Mesothelial cell of epicardium (in vitro differentiated cells): ENCODE measurements at regions not wholly inside any gene's neighbourhood (a gene's known extent, or its start where the extent isn't known, plus 50 kb on each side); places are given as distances from the start of the nearest gene placed in this dataset.
"Not testable (repeated sequence)": the region's sequence is repeated elsewhere in the genome, so short reads cannot be mapped to it uniquely, and the experiment has no call there.

Experiments used
- DNase-seq, 2 experiments: peaks; one replicate each; pipeline ENCODE4 v3.0.0; 2021; ENCODE audit warnings: low spot score in 2 of 2; ENCODE audit not compliant: unreplicated experiment in 2 of 2
- H3K27ac Mint-ChIP-seq: 2 replicates; pipeline ENCODE4 v1.8.0; 2021; ENCODE audit warnings: mixed read lengths
- H3K27me3 Mint-ChIP-seq: 2 replicates; pipeline ENCODE4 v1.8.0; 2021; ENCODE audit warnings: low read depth, mixed read lengths
- H3K36me3 Mint-ChIP-seq: 2 replicates; pipeline ENCODE4 v1.8.0; 2021; ENCODE audit warnings: mixed read lengths
- H3K4me1 Mint-ChIP-seq: 2 replicates; pipeline ENCODE4 v1.8.0; 2021; ENCODE audit warnings: mixed read lengths
- H3K4me3 Mint-ChIP-seq: 2 replicates; pipeline ENCODE4 v1.8.0; 2021; ENCODE audit warnings: mild to moderate bottlenecking, moderate library complexity, mixed read lengths
- H3K9me3 Mint-ChIP-seq: 2 replicates; pipeline ENCODE4 v1.8.0; 2021; ENCODE audit warnings: mixed read lengths
- TF ChIP-seq, protein P1 (sequence below): fragments of 200-600 bp; sonication (generic); IDR thresholded peaks from one replicate; pipeline ENCODE4 v1.5.0; 2021; ENCODE audit warnings: antibody characterized with exemption; ENCODE audit not compliant: unreplicated experiment

DNA sequence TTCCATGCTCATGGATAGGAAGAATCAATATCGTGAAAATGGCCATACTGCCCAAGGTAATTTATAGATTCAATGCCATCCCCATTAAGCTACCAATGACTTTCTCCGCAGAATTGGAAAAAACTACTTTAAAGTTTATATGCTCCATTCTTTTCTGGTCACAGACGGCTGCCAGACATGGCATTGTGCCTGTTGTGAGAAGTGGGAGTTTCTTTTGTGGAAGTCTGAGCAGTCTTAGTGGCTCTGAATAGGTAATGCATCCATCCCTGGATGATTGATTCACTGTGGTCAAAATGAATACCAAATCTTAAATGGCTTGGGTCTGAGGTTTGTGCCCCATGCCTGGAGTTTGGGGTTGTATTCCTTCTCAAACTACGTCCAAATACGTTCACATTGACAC is 274.5 kb upstream of the AZI2 start:
- Mint-ChIP-seq H3K27me3 (peaks cover 12% of the 10 kb centered on the region), H3K9me3 (peaks cover 12% of the 10 kb centered on the region), H3K4me1 (no peaks in the 10 kb centered on the region), H3K4me3 (no peak overlapping the region), H3K36me3 (no peaks in the 10 kb centered on the region), H3K27ac (no peak overlapping the region)
- no peak for DNase-seq
- TF ChIP-seq, protein P1, sequence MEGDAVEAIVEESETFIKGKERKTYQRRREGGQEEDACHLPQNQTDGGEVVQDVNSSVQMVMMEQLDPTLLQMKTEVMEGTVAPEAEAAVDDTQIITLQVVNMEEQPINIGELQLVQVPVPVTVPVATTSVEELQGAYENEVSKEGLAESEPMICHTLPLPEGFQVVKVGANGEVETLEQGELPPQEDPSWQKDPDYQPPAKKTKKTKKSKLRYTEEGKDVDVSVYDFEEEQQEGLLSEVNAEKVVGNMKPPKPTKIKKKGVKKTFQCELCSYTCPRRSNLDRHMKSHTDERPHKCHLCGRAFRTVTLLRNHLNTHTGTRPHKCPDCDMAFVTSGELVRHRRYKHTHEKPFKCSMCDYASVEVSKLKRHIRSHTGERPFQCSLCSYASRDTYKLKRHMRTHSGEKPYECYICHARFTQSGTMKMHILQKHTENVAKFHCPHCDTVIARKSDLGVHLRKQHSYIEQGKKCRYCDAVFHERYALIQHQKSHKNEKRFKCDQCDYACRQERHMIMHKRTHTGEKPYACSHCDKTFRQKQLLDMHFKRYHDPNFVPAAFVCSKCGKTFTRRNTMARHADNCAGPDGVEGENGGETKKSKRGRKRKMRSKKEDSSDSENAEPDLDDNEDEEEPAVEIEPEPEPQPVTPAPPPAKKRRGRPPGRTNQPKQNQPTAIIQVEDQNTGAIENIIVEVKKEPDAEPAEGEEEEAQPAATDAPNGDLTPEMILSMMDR, result no peak

GRCh38 chr3:28624084-28624483 is 275.5 kb upstream of the AZI2 start:
- TF ChIP-seq, protein P1, result no peak
- DNase-seq, result no peak
- Mint-ChIP-seq H3K27ac (no peak overlapping the region), H3K27me3 (peaks cover 12% of the 10 kb centered on the region), H3K4me1 (no peaks in the 10 kb centered on the region), H3K9me3 (peaks cover 12% of the 10 kb centered on the region), H3K36me3 (no peaks in the 10 kb centered on the region), H3K4me3 (no peak overlapping the region)

GRCh38 chr3:28627843-28628242 is 279.2 kb upstream of the AZI2 start:
- not testable (repeated sequence) for H3K27ac Mint-ChIP-seq, H3K4me3 Mint-ChIP-seq, H3K27me3 Mint-ChIP-seq, H3K36me3 Mint-ChIP-seq, DNase-seq, H3K4me1 Mint-ChIP-seq, H3K9me3 Mint-ChIP-seq

DNA sequence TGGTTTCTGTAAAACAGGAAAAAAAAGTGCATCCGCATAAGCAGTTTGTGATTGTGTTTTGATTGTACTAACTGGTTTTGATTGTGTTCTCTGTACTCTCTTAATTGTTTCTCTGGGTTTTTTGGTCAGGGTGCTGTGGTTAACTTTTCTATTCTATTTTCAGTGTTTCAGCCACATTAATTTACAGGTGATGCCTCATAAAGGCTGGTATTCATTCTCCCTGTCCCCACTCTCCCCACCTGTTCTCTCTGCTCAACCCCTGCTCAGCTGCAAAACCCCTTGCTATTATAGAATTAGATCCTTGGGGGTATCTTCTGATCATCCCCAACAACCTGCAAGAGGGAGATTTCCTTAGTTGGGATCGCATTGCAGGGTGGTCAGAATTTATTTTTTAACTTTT is 285.4 kb upstream of the AZI2 start:
- no peak for DNase-seq
- Mint-ChIP-seq H3K9me3 (no peaks in the 10 kb centered on the region), H3K4me1 (no peaks in the 10 kb centered on the region), H3K4me3 (no peak overlapping the region), H3K27me3 (no peaks in the 10 kb centered on the region), H3K27ac (no peak overlapping the region), H3K36me3 (no peaks in the 10 kb centered on the region)
- TF ChIP-seq, protein P1, result no peak

DNA sequence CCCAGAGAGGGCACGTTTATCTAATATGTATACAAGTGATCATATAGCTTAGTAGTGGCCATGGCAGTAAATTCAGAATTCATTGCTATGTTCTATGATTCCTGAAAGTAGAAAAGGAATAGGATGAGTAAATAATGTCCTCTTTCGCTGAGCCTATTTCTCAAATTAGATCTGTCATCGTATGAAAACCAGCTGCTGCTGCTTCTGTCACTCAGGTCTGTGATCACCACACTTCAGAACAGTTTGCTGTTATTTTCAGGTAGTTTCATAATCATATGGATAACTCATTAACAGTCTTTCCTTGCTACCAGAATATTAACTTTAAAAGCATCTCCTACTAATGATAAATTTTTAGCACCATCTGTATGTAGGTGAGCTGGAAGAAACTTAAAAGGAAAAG is 289.1 kb upstream of the AZI2 start:
- DNase-seq, result no peak
- H3K36me3 Mint-ChIP-seq, result no peaks in the 10 kb centered on the region
- no peak overlapping the region for H3K4me3 Mint-ChIP-seq
- TF ChIP-seq, protein P1, result no peak
- no peaks in the 10 kb centered on the region for H3K9me3 Mint-ChIP-seq
- H3K27ac Mint-ChIP-seq, result no peak overlapping the region
- H3K27me3 Mint-ChIP-seq, result no peaks in the 10 kb centered on the region
- no peaks in the 10 kb centered on the region for H3K4me1 Mint-ChIP-seq

DNA sequence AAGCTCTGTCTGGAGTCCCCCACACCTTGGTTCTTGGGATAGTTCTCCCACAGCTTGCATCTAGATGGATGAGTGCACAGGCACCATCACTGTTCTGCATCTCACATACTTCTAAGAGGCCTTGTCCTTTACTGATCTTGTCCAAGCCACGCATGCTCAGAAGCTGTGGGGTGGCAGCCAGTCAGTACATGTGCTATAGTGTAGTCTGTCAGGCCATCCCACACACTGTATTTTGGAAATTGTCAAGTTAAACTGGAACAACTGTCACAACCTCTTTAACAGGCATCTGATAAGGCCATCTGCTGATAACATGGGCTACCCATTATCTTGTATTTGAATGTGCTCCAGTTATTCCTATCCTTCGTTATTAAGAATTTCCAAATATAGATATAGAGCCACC is 296.5 kb upstream of the AZI2 start:
- Mint-ChIP-seq H3K27me3 (no peaks in the 10 kb centered on the region), H3K27ac (no peak overlapping the region), H3K4me1 (no peaks in the 10 kb centered on the region), H3K9me3 (no peaks in the 10 kb centered on the region), H3K36me3 (no peaks in the 10 kb centered on the region), H3K4me3 (no peak overlapping the region)
- DNase-seq, result no peak
- TF ChIP-seq, protein P1, result no peak
